ENCODE measurements at regions not wholly inside any gene's neighbourhood (a gene's known extent, or its start where the extent isn't known, plus 50 kb on each side); places are given as distances from the start of the nearest gene placed in this dataset.

GRCh38 chr22:27507111-27507611 lies 294.4 kb downstream of the MN1 start:
- TF ChIP-seq CTCF (IDR thresholded peaks at IDR 0.05) (no peak), POLR2A (IDR thresholded peaks at IDR 0.05) (no peak)
